ENCODE measurements at regions not wholly inside any gene's neighbourhood (a gene's known extent, or its start where the extent isn't known, plus 50 kb on each side); places are given as distances from the start of the nearest gene placed in this dataset.

- Histone ChIP-seq H3K79me1 (ENCODE audit: low read depth in 1 of 2, low read length in 2 of 2) (no peaks in the 10 kb centered on the region), H3K14ac (replicated peaks; ENCODE audit: low read depth, low read length) (no peak overlapping the region), H2BK120ac (ENCODE audit: low read depth, low read length) (no peak overlapping the region), H3K56ac (ENCODE audit: extremely low read depth, insufficient read depth, low read length) (no peak overlapping the region), H2AK9ac (replicated peaks; ENCODE audit: low read depth, low read length, poor library complexity) (no peak overlapping the region), H2BK15ac (ENCODE audit: low read depth, low read length) (no peak overlapping the region), H3K23ac (ENCODE audit: low read depth, low read length) (no peak overlapping the region), H3K4me3 (ENCODE audit: insufficient read depth, low read depth, low read length) (no peak overlapping the region), H3K36me3 (ENCODE audit: control insufficient read depth, insufficient read depth, low read length) (no peaks in the 10 kb centered on the region), H4K91ac (ENCODE audit: insufficient read depth, low read depth, low read length) (no peak overlapping the region), H4K20me1 (ENCODE audit: insufficient read depth, low read length) (no peaks in the 10 kb centered on the region), H3K9ac (ENCODE audit: low read depth, low read length) (no peak overlapping the region), H4K8ac (ENCODE audit: low read depth in 2 of 2, low read length in 2 of 2) (no peak overlapping the region), H4K5ac (ENCODE audit: low read depth, low read length) (no peak overlapping the region), H3K27me3 (ENCODE audit: control insufficient read depth, insufficient read depth, low read length) (no peaks in the 10 kb centered on the region), H2BK5ac (ENCODE audit: low read depth, low read length, poor library complexity, severe bottlenecking) (no peak overlapping the region), H3K4me2 (ENCODE audit: low read depth, low read length) (no peak overlapping the region), H3K18ac (ENCODE audit: low read depth, low read length) (no peak overlapping the region), H2AFZ (replicated peaks; ENCODE audit: low read length, poor library complexity) (no peak overlapping the region), H3K27ac (ENCODE audit: insufficient read depth, low read length) (no peak overlapping the region), H3K9me3 (ENCODE audit: control insufficient read depth, insufficient read depth, low read length) (no peaks in the 10 kb centered on the region), H2AK5ac (ENCODE audit: low read depth, low read length) (no peak overlapping the region), H2BK20ac (ENCODE audit: low read depth, low read length) (no peak overlapping the region), H3K4ac (ENCODE audit: low read depth, low read length) (no peak overlapping the region), H3K9me1 (ENCODE audit: insufficient read depth, low read length) (no peaks in the 10 kb centered on the region), H3K4me1 (ENCODE audit: control insufficient read depth, insufficient read depth, low read length) (no peaks in the 10 kb centered on the region)
- no CpG with 5 or more reads among the region's 2 CpGs for WGBS, 2 experiments (ENCODE audit: extremely low coverage in 2 of 2, insufficient read length in 1 of 2)
- ChIA-PET POLR2A (ENCODE audit: unreplicated experiment) (no interaction called here), CTCF (no interaction called here)
- intact Hi-C loops (cut with micrococcal nuclease): no loop called here
- ATAC-seq (ENCODE audit: low read depth) (no peak), DNase-seq (no peak)
- dilution Hi-C loops (cut with HindIII; ENCODE audit: low sequenced_read_pairs, unreplicated experiment): no loop called here
- no peak for TF ChIP-seq USF2 (IDR thresholded peaks at IDR 0.05; ENCODE audit: low read depth, low read length)
- no peak for TF ChIP-seq MAFK (IDR thresholded peaks at IDR 0.05; ENCODE audit: low read depth, low read length)
- in situ Hi-C loops (cut with MboI; ENCODE audit: low sequenced_read_pairs): no loop called here
- no TSS peak for BruUV-seq (replicated peaks)
Observed at GRCh38 chr5:97580746-97581145, 397.7 kb upstream of the RIOK2 start.
